ENCODE measurements at regions not wholly inside any gene's neighbourhood (a gene's known extent, or its start where the extent isn't known, plus 50 kb on each side); places are given as distances from the start of the nearest gene placed in this dataset.
"Not testable (repeated sequence)": the region's sequence is repeated elsewhere in the genome, so short reads cannot be mapped to it uniquely, and the experiment has no call there.

DNA sequence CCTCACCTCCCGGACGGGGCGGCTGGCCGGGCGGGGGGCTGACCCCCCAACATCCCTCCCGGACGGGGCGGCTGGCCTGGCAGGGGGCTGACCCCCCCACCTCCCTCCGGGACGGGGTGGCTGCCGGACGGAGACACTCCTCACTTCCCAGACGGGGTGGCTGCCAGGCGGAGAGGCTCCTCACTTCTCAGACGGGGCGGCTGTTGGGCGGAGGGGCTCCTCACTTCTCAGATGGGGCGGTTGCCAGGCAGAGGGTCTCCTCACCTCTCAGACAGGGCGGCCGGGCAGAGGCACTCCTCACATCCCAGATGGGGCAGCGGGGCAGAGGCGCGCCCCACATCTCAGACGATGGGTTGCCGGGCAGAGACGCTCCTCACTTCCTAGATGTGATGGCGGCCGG lies 1280.7 kb upstream of the SEL1L start:
- not testable (repeated sequence) for DNase-seq (ENCODE audit: low spot score)

DNA sequence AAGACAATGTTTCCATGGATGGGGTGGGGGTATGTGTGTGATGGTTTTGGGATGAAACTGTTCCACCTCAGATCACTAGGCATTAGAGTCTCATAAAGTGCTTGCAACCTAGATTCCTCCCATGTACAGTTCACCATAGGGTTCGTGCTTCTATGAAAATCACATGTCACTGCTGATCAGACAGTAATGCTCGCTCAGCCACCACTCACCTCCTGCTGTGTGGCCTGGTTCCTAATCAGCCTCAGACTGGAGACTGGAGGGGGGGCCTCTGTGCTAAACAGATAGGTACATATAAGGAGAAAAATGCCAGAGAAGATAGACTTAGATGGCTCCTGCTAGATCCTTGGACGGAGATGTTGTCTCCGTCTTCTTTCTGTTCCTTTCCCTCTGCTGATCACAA lies 1296.9 kb upstream of the SEL1L start:
- no peak for DNase-seq (ENCODE audit: low spot score)

- DNase-seq (ENCODE audit: low spot score) = no peak
Observed at GRCh38 chr14:82836256-82836950, 1302.8 kb upstream of the SEL1L start.

- DNase-seq (ENCODE audit: low spot score) = no peak
Observed at GRCh38 chr14:82837611-82838140, 1304.0 kb upstream of the SEL1L start.

DNA sequence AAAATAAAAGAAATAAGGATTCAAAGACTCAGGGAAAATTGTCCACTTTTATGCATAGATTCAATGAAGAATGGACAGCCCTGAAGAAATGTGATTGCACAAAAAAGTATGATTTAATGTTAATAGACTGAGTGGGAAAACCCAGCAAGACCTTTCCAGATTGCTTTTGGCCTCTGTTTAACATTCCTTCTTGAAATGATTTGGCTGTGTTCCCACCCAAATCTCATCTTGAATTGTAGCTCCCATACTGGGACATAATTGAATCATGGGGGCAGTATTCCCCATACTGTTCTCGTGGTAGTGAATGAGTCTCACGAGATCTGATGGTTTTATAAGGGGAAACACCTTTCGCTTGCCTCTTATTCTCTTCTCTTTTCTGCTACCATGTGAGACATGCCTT lies 1316.9 kb upstream of the SEL1L start:
- DNase-seq (ENCODE audit: low spot score) = no peak

GRCh38 chr14:82854131-82854530 lies 1320.5 kb upstream of the SEL1L start:
- no peak for DNase-seq (ENCODE audit: low spot score)

- no peak for DNase-seq (ENCODE audit: low spot score)
Observed at GRCh38 chr14:82854901-82855300, 1321.2 kb upstream of the SEL1L start.

DNA sequence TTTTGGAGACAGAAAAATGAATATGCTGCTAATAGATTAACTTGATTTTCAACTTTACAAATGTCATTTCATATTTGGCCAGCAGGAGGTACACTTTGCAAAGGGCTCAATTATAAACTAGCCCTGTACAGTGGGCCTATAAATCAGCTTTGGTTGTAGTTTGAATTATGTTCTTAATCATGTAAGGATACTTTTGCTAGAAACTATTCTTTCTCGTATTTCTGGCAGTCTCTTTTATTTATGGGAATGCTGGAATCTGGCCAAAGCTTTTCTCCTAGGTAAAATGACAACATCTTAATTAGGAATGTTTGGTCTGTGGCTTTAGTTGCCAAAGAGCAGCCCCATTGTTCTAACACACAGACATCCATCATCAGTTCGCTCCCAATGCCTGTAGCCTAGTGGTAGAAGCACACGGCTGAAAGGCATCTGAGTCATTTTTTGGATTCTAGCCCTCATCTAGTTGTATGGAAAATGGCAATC lies 1322.3 kb upstream of the SEL1L start:
- DNase-seq (ENCODE audit: low spot score) = no peak

DNA sequence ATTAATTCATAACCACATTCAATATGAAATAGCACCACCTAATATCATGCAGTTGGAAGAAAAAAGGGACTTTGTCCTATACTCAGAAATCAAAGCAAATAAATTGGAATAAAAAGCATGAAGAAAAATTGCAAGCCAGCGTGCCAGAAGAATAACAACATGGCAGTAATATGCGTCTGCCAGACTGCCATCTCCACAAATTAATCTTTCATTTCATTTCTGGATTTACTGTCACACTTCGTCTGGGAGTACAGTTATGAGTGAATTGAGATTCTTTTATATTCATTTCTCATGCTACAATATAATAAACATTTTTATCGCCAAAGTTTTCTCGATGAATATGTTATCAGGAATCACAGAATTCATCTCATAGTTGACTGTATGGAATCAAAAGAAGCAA lies 1327.7 kb upstream of the SEL1L start:
- no peak for DNase-seq (ENCODE audit: low spot score)

DNA sequence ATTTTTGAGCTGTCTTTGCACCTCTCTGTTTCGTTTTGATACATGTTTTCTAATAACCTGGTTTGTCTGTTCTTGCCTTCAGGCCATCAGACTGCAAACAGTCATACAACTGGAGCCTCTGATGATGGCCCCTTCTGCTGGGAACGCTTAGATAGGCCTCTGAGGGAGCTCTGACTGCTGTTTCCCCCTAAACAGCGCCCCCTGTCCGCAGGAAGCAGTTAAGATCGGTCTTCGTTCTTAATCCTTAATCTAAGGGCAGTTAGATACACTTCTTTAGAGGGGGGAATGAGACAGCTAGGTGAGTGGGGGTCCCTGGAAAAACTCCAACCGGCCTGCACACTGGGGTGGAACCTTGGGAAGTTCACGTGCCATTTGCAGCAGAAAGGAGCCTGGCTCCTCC lies 1338.8 kb upstream of the SEL1L start:
- no peak for DNase-seq (ENCODE audit: low spot score)

- DNase-seq (ENCODE audit: low spot score) = no peak
Observed at GRCh38 chr14:82878951-82879350, 1345.3 kb upstream of the SEL1L start.

- no peak for DNase-seq (ENCODE audit: low spot score)
Observed at GRCh38 chr14:82879949-82880535, 1346.4 kb upstream of the SEL1L start.

DNA sequence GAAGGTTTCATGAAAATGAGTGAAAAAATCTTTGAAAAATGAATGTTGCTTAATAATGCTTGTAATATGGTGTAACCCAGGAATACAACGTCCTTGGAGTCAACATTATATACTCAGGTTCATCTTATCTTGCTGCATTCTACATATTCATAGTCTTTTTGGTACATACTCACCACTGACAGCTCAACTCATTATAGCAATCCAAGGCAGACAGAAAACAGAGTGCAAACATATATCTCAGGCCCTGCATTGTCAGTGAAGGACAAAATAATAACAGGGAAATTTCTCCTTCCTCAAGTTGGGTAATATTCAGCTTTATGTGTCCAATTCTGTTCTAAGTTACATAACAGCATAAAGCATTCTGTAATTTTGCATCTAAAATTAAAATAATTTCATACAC lies 1353.0 kb upstream of the SEL1L start:
- no peak for DNase-seq (ENCODE audit: low spot score)

- no peak for DNase-seq (ENCODE audit: low spot score)
Observed at GRCh38 chr14:82889701-82890100, 1356.0 kb upstream of the SEL1L start.

- DNase-seq (ENCODE audit: low spot score) = no peak
Observed at GRCh38 chr14:82896476-82896875, 1362.8 kb upstream of the SEL1L start.

DNA sequence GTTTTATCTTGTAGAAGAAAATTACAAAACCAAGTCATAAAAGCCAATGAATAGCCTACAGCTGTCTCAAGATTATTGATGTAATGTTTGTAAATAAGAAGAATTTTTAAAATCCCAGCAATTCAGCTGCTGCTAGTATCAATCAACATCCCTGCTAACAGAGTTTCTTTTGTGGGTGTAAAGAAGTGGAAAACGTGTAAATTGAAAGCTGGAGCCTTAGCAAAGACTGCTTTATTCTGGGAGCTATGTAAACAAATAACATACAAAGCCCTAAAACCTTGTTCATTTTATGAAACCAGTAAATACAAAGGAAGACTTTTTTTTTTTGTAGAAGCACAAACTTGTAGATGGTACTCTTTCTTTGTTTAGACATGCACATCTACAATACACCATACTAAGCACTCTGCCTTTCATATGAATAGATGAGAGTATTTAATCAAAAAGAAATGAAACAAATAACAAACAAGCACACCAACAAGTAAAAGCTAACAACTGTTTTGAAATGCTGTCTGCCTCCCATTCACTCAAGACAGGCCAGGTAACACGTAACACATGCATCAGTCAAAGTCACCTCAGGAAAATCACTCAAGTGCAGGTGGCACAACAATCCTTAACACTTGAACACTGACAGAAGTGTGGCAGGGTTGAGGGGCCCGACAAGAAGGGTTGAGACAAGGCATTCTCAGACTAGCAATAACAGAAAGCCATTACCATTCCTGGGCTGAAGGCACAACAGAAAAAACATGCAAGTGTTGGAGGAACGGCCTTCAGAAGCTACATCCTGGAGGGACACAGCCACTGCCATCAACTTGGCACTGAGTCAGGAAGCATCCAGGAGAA lies 1364.0 kb upstream of the SEL1L start:
- DNase-seq (ENCODE audit: low spot score) = no peak

- no peak for DNase-seq (ENCODE audit: low spot score)
Observed at GRCh38 chr14:82905762-82906161, 1372.1 kb upstream of the SEL1L start.

DNA sequence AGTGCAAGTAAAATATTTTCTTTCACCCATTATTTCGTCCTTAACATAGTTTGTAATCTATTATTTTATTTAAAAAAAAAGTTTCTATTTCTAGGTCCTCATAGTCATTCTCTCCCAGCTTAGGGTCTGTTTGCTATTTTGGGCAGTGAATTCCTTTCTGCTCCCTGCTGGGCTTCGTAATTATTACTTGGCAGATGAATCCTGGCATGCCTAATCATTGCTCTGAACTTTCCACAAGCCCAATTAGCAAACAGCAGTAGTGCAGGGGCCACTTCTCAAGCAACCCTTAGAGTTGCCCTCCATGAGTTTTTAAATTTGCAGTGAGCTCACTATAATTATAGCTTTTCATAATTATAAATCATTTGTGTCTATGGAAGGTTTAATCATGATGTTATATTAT lies 1378.3 kb upstream of the SEL1L start:
- DNase-seq (ENCODE audit: low spot score) = no peak

DNA sequence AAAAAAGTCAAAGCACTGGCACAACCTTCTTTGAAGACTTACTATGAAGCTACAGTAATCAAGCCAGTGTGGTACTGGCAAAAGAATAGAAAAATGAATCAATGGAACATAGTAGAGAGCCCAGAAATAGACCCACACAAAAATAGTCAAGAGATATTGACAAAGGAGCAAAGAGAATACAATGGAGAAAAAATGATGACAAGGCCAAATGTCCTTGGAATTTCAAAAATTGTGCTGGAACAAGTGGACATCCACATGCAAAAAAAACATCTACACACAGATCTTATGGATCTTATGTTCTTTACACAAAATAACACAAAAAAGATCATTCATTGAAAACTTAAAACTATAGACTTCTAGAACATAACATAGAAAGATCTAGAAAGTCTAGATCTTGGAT lies 1379.7 kb upstream of the SEL1L start:
- DNase-seq (ENCODE audit: low spot score) = no peak

DNA sequence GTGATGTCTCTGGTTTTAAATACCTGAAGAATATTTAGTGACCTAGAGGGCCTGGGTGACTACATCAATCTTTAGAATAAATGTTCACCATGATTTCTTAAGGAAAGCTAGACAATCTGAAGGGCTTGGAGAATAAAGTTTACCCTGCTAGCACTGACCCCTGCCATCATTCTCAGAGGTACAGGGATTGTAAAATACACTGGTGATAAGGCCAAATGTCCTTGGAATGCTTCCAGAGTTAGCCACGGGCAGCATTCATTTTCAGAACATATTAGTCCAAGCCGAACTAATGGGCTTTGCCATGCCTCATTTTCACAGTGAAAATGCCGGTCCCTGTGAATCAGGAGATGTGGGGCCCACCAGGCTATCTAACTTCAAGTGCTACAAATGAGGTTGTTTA lies 1381.7 kb upstream of the SEL1L start:
- no peak for DNase-seq (ENCODE audit: low spot score)

GRCh38 chr14:82935691-82936090 lies 1402.0 kb upstream of the SEL1L start:
- DNase-seq (ENCODE audit: low spot score) = no peak

GRCh38 chr14:82951171-82951570 lies 1417.5 kb upstream of the SEL1L start:
- DNase-seq (ENCODE audit: low spot score) = no peak

DNA sequence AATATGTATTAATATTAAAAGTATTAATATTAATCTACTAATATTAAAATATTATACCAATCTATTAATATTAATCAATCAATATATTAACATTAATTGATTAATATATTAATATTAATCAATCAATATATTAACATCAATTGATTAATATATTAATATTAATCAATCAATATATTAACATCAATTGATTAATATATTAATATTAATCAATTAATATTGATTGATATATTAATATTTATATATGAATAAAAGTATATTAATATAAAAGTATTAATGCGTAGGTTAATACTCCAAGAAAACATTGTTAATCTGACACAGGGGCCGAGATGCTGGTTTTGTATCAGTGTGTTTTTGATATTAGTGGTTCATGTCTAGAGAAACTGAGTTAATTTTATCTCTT lies 1430.1 kb upstream of the SEL1L start:
- no peak for DNase-seq (ENCODE audit: low spot score)
